Middle frontal gyrus (tissue), 1 donor: ENCODE measurements at regions not wholly inside any gene's neighbourhood (a gene's known extent, or its start where the extent isn't known, plus 50 kb on each side); places are given as distances from the start of the nearest gene placed in this dataset.

Experiments used
- DNase-seq: peaks from one replicate; pipeline ENCODE4 v3.0.0-alpha.2; 2015; ENCODE audit warnings: low spot score; ENCODE audit errors: extremely low spot score

GRCh38 chr13:70666883-70667556, 558.8 kb upstream of the KLHL1 start:
- no peak for DNase-seq

GRCh38 chr13:70662231-70662940, 554.1 kb upstream of the KLHL1 start:
- DNase-seq, result no peak

GRCh38 chr13:70644052-70644451, 535.8 kb upstream of the KLHL1 start:
- no peak for DNase-seq

- DNase-seq, result no peak
Measured at GRCh38 chr13:70634893-70635292, 526.6 kb upstream of the KLHL1 start.

GRCh38 chr13:70630247-70630646, 522.0 kb upstream of the KLHL1 start:
- DNase-seq, result no peak

- DNase-seq, result no peak
Measured at GRCh38 chr13:70623239-70623638, 515.0 kb upstream of the KLHL1 start.

GRCh38 chr13:70622796-70623195, 514.5 kb upstream of the KLHL1 start:
- no peak for DNase-seq

- no peak for DNase-seq
Measured at GRCh38 chr13:70619936-70620335, 511.7 kb upstream of the KLHL1 start.

GRCh38 chr13:70616847-70617246, 508.6 kb upstream of the KLHL1 start:
- no peak for DNase-seq

GRCh38 chr13:70613295-70613694, 505.0 kb upstream of the KLHL1 start:
- DNase-seq, result no peak

- no peak for DNase-seq
Measured at GRCh38 chr13:70612881-70613280, 504.6 kb upstream of the KLHL1 start.

GRCh38 chr13:70604448-70604847, 496.2 kb upstream of the KLHL1 start:
- no peak for DNase-seq

- no peak for DNase-seq
Measured at GRCh38 chr13:70593716-70594115, 485.5 kb upstream of the KLHL1 start.

GRCh38 chr13:70585109-70585508, 476.9 kb upstream of the KLHL1 start:
- no peak for DNase-seq

GRCh38 chr13:70580825-70581224, 472.6 kb upstream of the KLHL1 start:
- DNase-seq, result no peak

- DNase-seq, result no peak
Measured at GRCh38 chr13:70579941-70580340, 471.7 kb upstream of the KLHL1 start.

- DNase-seq, result no peak
Measured at GRCh38 chr13:70571221-70571620, 463.0 kb upstream of the KLHL1 start.

- DNase-seq, result peak; percentile 13
Measured at GRCh38 chr13:70568571-70568970, 460.3 kb upstream of the KLHL1 start.

GRCh38 chr13:70544706-70545105, 436.5 kb upstream of the KLHL1 start:
- no peak for DNase-seq

GRCh38 chr13:70541451-70541850, 433.2 kb upstream of the KLHL1 start:
- DNase-seq, result no peak

GRCh38 chr13:70534466-70534865, 426.2 kb upstream of the KLHL1 start:
- no peak for DNase-seq

- no peak for DNase-seq
Measured at GRCh38 chr13:70529652-70530051, 421.4 kb upstream of the KLHL1 start.

GRCh38 chr13:70527599-70527998, 419.3 kb upstream of the KLHL1 start:
- no peak for DNase-seq
